OCI-LY1 (cell line): ENCODE measurements at regions not wholly inside any gene's neighbourhood (a gene's known extent, or its start where the extent isn't known, plus 50 kb on each side); places are given as distances from the start of the nearest gene placed in this dataset.

Experiments used
- CTCF ChIP-seq: fragments of 200-600 bp; sonication (generic), shearing (Covaris generic); IDR thresholded peaks from 2 replicates; pipeline ENCODE4 v1.5.1; 2017; ENCODE audit warnings: mild to moderate bottlenecking, antibody characterized with exemption, low read length, moderate library complexity, mixed read lengths
- EZH2 ChIP-seq: fragments of 200-600 bp; sonication (generic), shearing (Covaris generic); IDR thresholded peaks from 2 replicates; pipeline ENCODE4 v1.8.0; 2017; ENCODE audit warnings: borderline replicate concordance, mixed run types, mild to moderate bottlenecking, antibody characterized with exemption, low read length, moderate library complexity, mixed read lengths

GRCh38 chr2:173658946-173659371 is 304.3 kb downstream of the CDCA7 start:
- no peak for TF ChIP-seq CTCF
- TF ChIP-seq EZH2 = no peak
